Tibial artery (tissue), 4 donors: ENCODE measurements at regions not wholly inside any gene's neighbourhood (a gene's known extent, or its start where the extent isn't known, plus 50 kb on each side); places are given as distances from the start of the nearest gene placed in this dataset.

ENCODE experiments used
- DNase-seq, 2 donors: peaks; one replicate each; pipeline ENCODE4 v3.0.0-alpha.2; 2019
- H3K27ac ChIP-seq, 2 donors: fragments of 200-600 bp; sonication (generic) in 1 of 2; 1 replicate in 1 of 2; 2 replicates in 1 of 2; pipeline ENCODE4 v1.5.1; 2018 to 2019; ENCODE audit warnings: mild to moderate bottlenecking in 1 of 2
- H3K27me3 ChIP-seq, 2 donors: fragments of 200-600 bp; sonication (generic) in 1 of 2; one replicate each; pipeline versions ENCODE4 v1.5.1 to v1.6.0; 2016 to 2019
- H3K36me3 ChIP-seq, 3 donors: fragments of 200-600 bp; sonication (generic) in 2 of 3; one replicate each; pipeline ENCODE4 v1.5.1; 2016 to 2019; ENCODE audit warnings: mild to moderate bottlenecking in 2 of 3
- H3K4me1 ChIP-seq, 4 donors: fragments of 200-600 bp; sonication (generic) in 2 of 4; 1 replicate in 3 of 4; 2 replicates in 1 of 4; pipeline ENCODE4 v1.5.1; 2016 to 2019
- H3K4me3 ChIP-seq, 2 donors: fragments of 200-600 bp; sonication (generic) in 1 of 2; 1 replicate in 1 of 2; 2 replicates in 1 of 2; pipeline ENCODE4 v1.5.1; 2018 to 2019; ENCODE audit warnings: mild to moderate bottlenecking in 2 of 2
- H3K9me3 ChIP-seq, 3 donors: fragments of 200-600 bp; sonication (generic) in 1 of 3; one replicate each; pipeline ENCODE4 v1.5.1; 2016 to 2019
- intact Hi-C: fragments of 100-400 bp; cut with DNase I; formaldehyde crosslinking; loops from one replicate; pipeline ENCODE4 v1.15.0; 2023; ENCODE audit warnings: low total_unique reads
- TF ChIP-seq, protein P1 (sequence below), 2 experiments: fragments of 200-600 bp in 1 of 2; fragments of 450-650 bp in 1 of 2; IDR thresholded peaks; one replicate each; pipeline ENCODE4 v1.5.1; 2017 to 2019; ENCODE audit warnings: antibody characterized with exemption in 2 of 2, mild to moderate bottlenecking in 1 of 2, moderate library complexity in 1 of 2

DNA sequence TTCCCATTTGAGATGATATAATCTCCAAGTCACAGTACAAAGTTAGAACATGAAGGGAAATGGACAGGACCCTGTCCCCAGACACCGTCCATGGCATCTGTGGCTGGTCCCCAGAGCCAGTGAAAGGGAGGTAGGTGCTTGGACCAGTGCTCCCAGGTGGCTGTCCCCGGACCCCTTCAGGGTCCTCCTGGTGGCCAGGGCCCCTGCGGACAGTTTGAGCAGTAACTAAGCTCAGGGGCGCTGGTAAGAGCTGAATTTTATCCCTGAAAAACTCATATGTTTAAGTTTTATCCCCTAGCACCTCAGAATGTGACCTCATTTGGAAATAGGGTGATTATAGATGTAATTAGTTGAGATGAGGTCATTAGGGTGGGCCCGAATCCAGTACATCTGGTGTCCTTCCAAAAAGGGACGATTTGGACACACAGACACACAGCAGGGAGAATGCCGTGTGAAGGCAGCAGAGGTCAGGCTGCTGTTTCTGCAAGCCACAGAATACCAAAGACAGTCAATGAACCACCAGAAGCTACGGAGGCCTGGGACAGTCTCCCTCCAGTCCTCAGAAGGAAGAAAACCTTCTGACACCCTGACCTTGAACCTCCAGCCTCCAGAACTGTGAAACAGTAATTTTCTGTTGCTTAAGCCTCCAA is 185.0 kb downstream of the ATPSCKMT start:
- Histone ChIP-seq H3K36me3 (no peaks in the 10 kb centered on the region), H3K9me3 (no peaks in the 10 kb centered on the region), H3K4me3 (no peak overlapping the region), H3K27me3 (no peaks in the 10 kb centered on the region), H3K4me1 (no peaks in the 10 kb centered on the region), H3K27ac (no peak overlapping the region)
- no peak for DNase-seq
- TF ChIP-seq, protein P1, sequence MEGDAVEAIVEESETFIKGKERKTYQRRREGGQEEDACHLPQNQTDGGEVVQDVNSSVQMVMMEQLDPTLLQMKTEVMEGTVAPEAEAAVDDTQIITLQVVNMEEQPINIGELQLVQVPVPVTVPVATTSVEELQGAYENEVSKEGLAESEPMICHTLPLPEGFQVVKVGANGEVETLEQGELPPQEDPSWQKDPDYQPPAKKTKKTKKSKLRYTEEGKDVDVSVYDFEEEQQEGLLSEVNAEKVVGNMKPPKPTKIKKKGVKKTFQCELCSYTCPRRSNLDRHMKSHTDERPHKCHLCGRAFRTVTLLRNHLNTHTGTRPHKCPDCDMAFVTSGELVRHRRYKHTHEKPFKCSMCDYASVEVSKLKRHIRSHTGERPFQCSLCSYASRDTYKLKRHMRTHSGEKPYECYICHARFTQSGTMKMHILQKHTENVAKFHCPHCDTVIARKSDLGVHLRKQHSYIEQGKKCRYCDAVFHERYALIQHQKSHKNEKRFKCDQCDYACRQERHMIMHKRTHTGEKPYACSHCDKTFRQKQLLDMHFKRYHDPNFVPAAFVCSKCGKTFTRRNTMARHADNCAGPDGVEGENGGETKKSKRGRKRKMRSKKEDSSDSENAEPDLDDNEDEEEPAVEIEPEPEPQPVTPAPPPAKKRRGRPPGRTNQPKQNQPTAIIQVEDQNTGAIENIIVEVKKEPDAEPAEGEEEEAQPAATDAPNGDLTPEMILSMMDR (IDR thresholded peaks at IDR 0.05), result no peak
- intact Hi-C loops, result no loop called here

DNA sequence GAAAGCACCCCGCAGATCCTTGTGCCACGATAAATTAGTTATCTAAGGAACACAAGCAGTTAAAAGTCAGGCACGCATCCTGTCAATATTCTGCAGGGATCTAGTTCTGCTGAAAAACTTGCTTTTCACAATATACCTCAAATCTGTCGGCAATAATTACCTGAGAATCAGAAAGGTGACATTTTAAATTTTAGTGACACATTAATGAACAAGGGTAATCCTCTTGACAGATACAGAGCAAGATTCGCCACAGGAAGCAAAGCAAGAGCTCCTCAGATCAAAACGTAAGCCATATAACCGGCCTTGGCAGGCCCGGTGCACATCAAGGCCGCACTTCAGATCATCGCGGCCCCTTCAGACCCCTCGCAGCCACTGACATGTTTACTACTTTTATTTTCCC is 185.7 kb downstream of the ATPSCKMT start:
- intact Hi-C loops, result no loop called here
- no peaks in the 10 kb centered on the region for H3K36me3 ChIP-seq
- DNase-seq, result no peak
- TF ChIP-seq, protein P1 (IDR thresholded peaks at IDR 0.05), result no peak
- H3K4me1 ChIP-seq, result no peaks in the 10 kb centered on the region
- H3K27ac ChIP-seq, result no peak overlapping the region
- H3K4me3 ChIP-seq, result no peak overlapping the region
- H3K9me3 ChIP-seq, result no peaks in the 10 kb centered on the region
- no peaks in the 10 kb centered on the region for H3K27me3 ChIP-seq

DNA sequence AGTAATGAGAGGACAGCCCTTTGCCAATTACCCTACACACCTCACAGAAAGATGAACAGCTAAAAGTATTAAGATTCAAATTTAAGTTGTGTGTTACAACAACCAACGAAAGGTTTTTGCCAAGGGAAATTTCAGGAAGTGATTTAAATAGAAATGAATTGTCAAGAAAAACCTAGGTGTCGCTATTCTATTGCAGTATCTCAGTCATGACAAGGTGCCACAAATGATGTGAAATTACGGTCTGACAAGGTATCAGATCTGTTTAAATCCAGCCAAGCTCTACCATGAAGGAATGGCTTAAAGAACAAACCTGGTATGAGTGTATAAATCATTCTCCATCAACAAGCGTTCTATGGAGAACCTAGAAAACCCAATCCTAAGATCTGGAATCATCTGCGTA is 189.7 kb downstream of the ATPSCKMT start:
- H3K4me3 ChIP-seq, result no peak overlapping the region
- DNase-seq, result no peak
- H3K27me3 ChIP-seq, result no peaks in the 10 kb centered on the region
- no peak overlapping the region for H3K27ac ChIP-seq
- H3K36me3 ChIP-seq, result no peaks in the 10 kb centered on the region
- intact Hi-C loops, result no loop called here
- H3K4me1 ChIP-seq, result no peaks in the 10 kb centered on the region
- TF ChIP-seq, protein P1 (IDR thresholded peaks at IDR 0.05), result no peak
- no peaks in the 10 kb centered on the region for H3K9me3 ChIP-seq

DNA sequence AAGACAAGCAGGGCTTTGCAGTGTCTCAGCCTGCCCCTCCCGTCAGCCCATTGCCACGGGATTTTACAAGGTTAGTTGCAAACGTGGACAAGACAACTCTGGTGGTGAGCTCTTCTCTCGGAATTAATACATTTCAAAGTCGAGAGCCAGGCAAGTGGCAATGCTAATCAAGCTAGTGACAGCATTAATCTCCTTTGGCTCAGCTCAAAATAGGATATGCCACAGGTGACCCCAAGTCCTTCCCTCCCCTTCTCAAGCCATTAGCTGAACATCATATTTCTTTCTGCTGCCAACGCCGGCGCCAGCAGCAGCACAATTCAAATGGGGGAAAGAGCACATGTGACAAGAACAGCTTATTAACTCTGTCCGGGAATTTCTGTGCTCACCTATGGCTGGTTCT is 190.1 kb downstream of the ATPSCKMT start:
- Histone ChIP-seq H3K4me1 (no peaks in the 10 kb centered on the region), H3K27me3 (no peaks in the 10 kb centered on the region), H3K9me3 (no peaks in the 10 kb centered on the region), H3K36me3 (no peaks in the 10 kb centered on the region), H3K4me3 (no peak overlapping the region), H3K27ac (no peak overlapping the region)
- intact Hi-C loops, result no loop called here
- TF ChIP-seq, protein P1 (IDR thresholded peaks at IDR 0.05), result no peak
- no peak for DNase-seq

DNA sequence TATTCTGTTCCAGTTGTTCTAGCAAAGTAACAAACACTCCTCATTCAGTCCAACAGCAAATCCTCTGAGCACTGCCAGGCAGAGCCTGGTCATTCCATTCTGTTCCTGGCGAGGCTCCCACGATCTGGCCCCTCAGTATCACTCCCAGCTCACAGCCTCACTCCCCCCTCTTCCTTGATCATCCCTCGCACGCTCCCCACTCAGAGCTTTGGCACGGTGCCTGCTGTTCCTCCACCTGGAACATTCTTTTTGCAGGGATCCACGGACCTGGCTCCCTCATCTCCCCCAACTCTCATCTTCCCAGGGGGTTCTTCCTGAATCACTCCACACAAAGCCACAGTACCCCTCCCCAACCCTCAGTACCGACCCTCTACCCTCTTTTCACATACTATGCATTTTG is 192.3 kb downstream of the ATPSCKMT start:
- intact Hi-C loops, result no loop called here
- H3K4me3 ChIP-seq, result no peak overlapping the region
- TF ChIP-seq, protein P1 (IDR thresholded peaks at IDR 0.05), result no peak
- no peaks in the 10 kb centered on the region for H3K27me3 ChIP-seq
- no peaks in the 10 kb centered on the region for H3K36me3 ChIP-seq
- H3K27ac ChIP-seq, result no peak overlapping the region
- H3K4me1 ChIP-seq, result no peaks in the 10 kb centered on the region
- DNase-seq, result no peak
- peaks cover 0 to 7% (median 6%) of the 10 kb centered on the region in 3 donors for H3K9me3 ChIP-seq
